ENCODE measurements at regions not wholly inside any gene's neighbourhood (a gene's known extent, or its start where the extent isn't known, plus 50 kb on each side); places are given as distances from the start of the nearest gene placed in this dataset.

DNA sequence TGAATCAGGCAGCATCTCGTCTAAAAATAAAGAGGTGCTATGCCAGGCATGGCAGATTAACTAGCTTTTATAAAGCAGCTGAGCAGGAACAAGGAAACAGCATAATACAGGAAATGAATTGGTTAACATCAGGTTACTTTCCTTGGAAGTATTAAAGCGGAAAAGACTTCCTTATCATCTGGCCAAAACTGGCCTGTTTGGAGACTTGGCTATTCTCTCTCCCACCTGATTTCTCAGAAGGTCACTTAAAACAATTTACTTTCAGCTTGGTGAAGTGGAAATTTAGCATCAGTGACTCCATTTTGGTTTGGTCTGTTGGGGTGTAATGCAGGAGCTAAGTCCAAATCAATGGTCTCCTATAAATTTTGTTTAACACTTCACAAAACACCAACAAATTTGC lies 191.6 kb downstream of the NUFIP1 start:
- no peak for TF ChIP-seq CTCF (conservative IDR thresholded peaks at IDR 0.05; ENCODE audit: low read depth, low read length)
- TF ChIP-seq EZH2 (IDR thresholded peaks at IDR 0.05; ENCODE audit: borderline replicate concordance, low read depth, low read length, poor library complexity, severe bottlenecking), result no peak
